Memory B cell (primary cell): ENCODE measurements at regions not wholly inside any gene's neighbourhood (a gene's known extent, or its start where the extent isn't known, plus 50 kb on each side); places are given as distances from the start of the nearest gene placed in this dataset.

Source experiments
- ATAC-seq: fragments of 150-1000 bp; cut with Tn5 transposase; 2 replicates; pipeline ENCODE4 v1.10.0; 2021; ENCODE audit warnings: low read depth, mild to moderate bottlenecking, moderate library complexity
- DNase-seq, 2 donors: peaks; one replicate each; pipeline ENCODE4 v3.0.0; 2022; ENCODE audit warnings: low spot score in 2 of 2
- H3K27ac Mint-ChIP-seq: one replicate; pipeline ENCODE4 v1.8.0; 2022; ENCODE audit warnings: mild to moderate bottlenecking, moderate library complexity, mixed read lengths
- H3K27me3 Mint-ChIP-seq: one replicate; pipeline ENCODE4 v1.8.0; 2022; ENCODE audit warnings: mixed read lengths
- H3K36me3 Mint-ChIP-seq: one replicate; pipeline ENCODE4 v1.8.0; 2022; ENCODE audit warnings: mild to moderate bottlenecking, mixed read lengths
- H3K4me1 Mint-ChIP-seq: one replicate; pipeline ENCODE4 v1.8.0; 2022; ENCODE audit warnings: mixed read lengths
- H3K4me3 Mint-ChIP-seq: one replicate; pipeline ENCODE4 v1.8.0; 2022; ENCODE audit warnings: mild to moderate bottlenecking, moderate library complexity, mixed read lengths
- H3K9me3 Mint-ChIP-seq: one replicate; pipeline ENCODE4 v1.8.0; 2022; ENCODE audit warnings: mixed read lengths

- Mint-ChIP-seq H3K9me3 (no peaks in the 10 kb centered on the region), H3K4me3 (no peak overlapping the region), H3K4me1 (no peaks in the 10 kb centered on the region), H3K27ac (no peak overlapping the region), H3K36me3 (no peaks in the 10 kb centered on the region), H3K27me3 (no peaks in the 10 kb centered on the region)
- DNase-seq, result no peak
- no peak for ATAC-seq
Measured at GRCh38 chr4:138519436-138519835, 277.3 kb upstream of the SLC7A11 start.

- ATAC-seq (no peak), DNase-seq (no peak)
- no peak overlapping the region for H3K27ac Mint-ChIP-seq
- no peaks in the 10 kb centered on the region for H3K9me3 Mint-ChIP-seq
- H3K4me3 Mint-ChIP-seq, result no peak overlapping the region
- no peaks in the 10 kb centered on the region for H3K36me3 Mint-ChIP-seq
- no peaks in the 10 kb centered on the region for H3K4me1 Mint-ChIP-seq
- no peaks in the 10 kb centered on the region for H3K27me3 Mint-ChIP-seq
Measured at GRCh38 chr4:138513535-138513934, 271.4 kb upstream of the SLC7A11 start.

- Mint-ChIP-seq H3K4me1 (no peaks in the 10 kb centered on the region), H3K27me3 (no peaks in the 10 kb centered on the region), H3K9me3 (no peaks in the 10 kb centered on the region), H3K36me3 (no peaks in the 10 kb centered on the region), H3K4me3 (no peak overlapping the region), H3K27ac (no peak overlapping the region)
- DNase-seq (no peak), ATAC-seq (no peak)
Measured at GRCh38 chr4:138512756-138513155, 270.6 kb upstream of the SLC7A11 start.

GRCh38 chr4:138510053-138510452, 267.9 kb upstream of the SLC7A11 start:
- DNase-seq (no peak), ATAC-seq (no peak)
- Mint-ChIP-seq H3K4me1 (no peaks in the 10 kb centered on the region), H3K27ac (no peak overlapping the region), H3K27me3 (no peaks in the 10 kb centered on the region), H3K9me3 (no peaks in the 10 kb centered on the region), H3K36me3 (no peaks in the 10 kb centered on the region), H3K4me3 (no peak overlapping the region)

GRCh38 chr4:138509346-138509745, 267.2 kb upstream of the SLC7A11 start:
- Mint-ChIP-seq H3K9me3 (no peaks in the 10 kb centered on the region), H3K27ac (no peak overlapping the region), H3K4me3 (no peak overlapping the region), H3K4me1 (no peaks in the 10 kb centered on the region), H3K36me3 (no peaks in the 10 kb centered on the region), H3K27me3 (no peaks in the 10 kb centered on the region)
- DNase-seq (no peak), ATAC-seq (no peak)

GRCh38 chr4:138507522-138507921, 265.4 kb upstream of the SLC7A11 start:
- no peak for DNase-seq
- no peaks in the 10 kb centered on the region for H3K4me1 Mint-ChIP-seq

GRCh38 chr4:138501614-138502013, 259.5 kb upstream of the SLC7A11 start:
- H3K4me3 Mint-ChIP-seq, result no peak overlapping the region
- DNase-seq (no peak), ATAC-seq (no peak)
- no peaks in the 10 kb centered on the region for H3K4me1 Mint-ChIP-seq
- H3K27ac Mint-ChIP-seq, result no peak overlapping the region
- H3K27me3 Mint-ChIP-seq, result no peaks in the 10 kb centered on the region
- H3K36me3 Mint-ChIP-seq, result no peaks in the 10 kb centered on the region
- H3K9me3 Mint-ChIP-seq, result peaks cover 8% of the 10 kb centered on the region

More at GRCh38 chr4:138507522-138507921, 265.4 kb upstream of the SLC7A11 start:
- Mint-ChIP-seq H3K27me3 (no peaks in the 10 kb centered on the region), H3K27ac (no peak overlapping the region), H3K4me3 (no peak overlapping the region), H3K36me3 (no peaks in the 10 kb centered on the region), H3K9me3 (no peaks in the 10 kb centered on the region)
- no peak for ATAC-seq

- DNase-seq (no peak), ATAC-seq (no peak)
- no peak overlapping the region for H3K4me3 Mint-ChIP-seq
- no peak overlapping the region for H3K27ac Mint-ChIP-seq
- no peaks in the 10 kb centered on the region for H3K36me3 Mint-ChIP-seq
- peaks cover 8% of the 10 kb centered on the region for H3K9me3 Mint-ChIP-seq
- H3K4me1 Mint-ChIP-seq, result no peaks in the 10 kb centered on the region
- H3K27me3 Mint-ChIP-seq, result no peaks in the 10 kb centered on the region
Measured at GRCh38 chr4:138500869-138501268, 258.7 kb upstream of the SLC7A11 start.

- H3K9me3 Mint-ChIP-seq, result peaks cover 8% of the 10 kb centered on the region
- no peak for ATAC-seq
- H3K36me3 Mint-ChIP-seq, result no peaks in the 10 kb centered on the region
- H3K27ac Mint-ChIP-seq, result no peak overlapping the region
- DNase-seq, result no peak
- H3K27me3 Mint-ChIP-seq, result no peaks in the 10 kb centered on the region
- no peak overlapping the region for H3K4me3 Mint-ChIP-seq
- H3K4me1 Mint-ChIP-seq, result no peaks in the 10 kb centered on the region
Measured at GRCh38 chr4:138499627-138500026, 257.5 kb upstream of the SLC7A11 start.

- Mint-ChIP-seq H3K27me3 (no peaks in the 10 kb centered on the region), H3K36me3 (no peaks in the 10 kb centered on the region), H3K27ac (no peak overlapping the region), H3K4me1 (no peaks in the 10 kb centered on the region), H3K9me3 (peaks cover 6% of the 10 kb centered on the region), H3K4me3 (no peak overlapping the region)
- DNase-seq (no peak), ATAC-seq (no peak)
Measured at GRCh38 chr4:138494931-138495330, 252.8 kb upstream of the SLC7A11 start.

- H3K27ac Mint-ChIP-seq, result no peak overlapping the region
- peaks cover 6% of the 10 kb centered on the region for H3K9me3 Mint-ChIP-seq
- ATAC-seq (no peak), DNase-seq (no peak)
- H3K4me3 Mint-ChIP-seq, result no peak overlapping the region
- no peaks in the 10 kb centered on the region for H3K36me3 Mint-ChIP-seq
- no peaks in the 10 kb centered on the region for H3K27me3 Mint-ChIP-seq
- no peaks in the 10 kb centered on the region for H3K4me1 Mint-ChIP-seq
Measured at GRCh38 chr4:138494116-138494515, 252.0 kb upstream of the SLC7A11 start.

GRCh38 chr4:138492176-138492575, 250.0 kb upstream of the SLC7A11 start:
- DNase-seq, result no peak
- Mint-ChIP-seq H3K9me3 (peaks cover under 1% of the 10 kb centered on the region), H3K4me1 (no peaks in the 10 kb centered on the region), H3K27ac (no peak overlapping the region), H3K36me3 (no peaks in the 10 kb centered on the region), H3K4me3 (no peak overlapping the region), H3K27me3 (no peaks in the 10 kb centered on the region)
- no peak for ATAC-seq

- ATAC-seq (no peak), DNase-seq (no peak)
- no peaks in the 10 kb centered on the region for H3K36me3 Mint-ChIP-seq
- no peaks in the 10 kb centered on the region for H3K4me1 Mint-ChIP-seq
- no peak overlapping the region for H3K4me3 Mint-ChIP-seq
- H3K27ac Mint-ChIP-seq, result no peak overlapping the region
- H3K9me3 Mint-ChIP-seq, result no peaks in the 10 kb centered on the region
- H3K27me3 Mint-ChIP-seq, result peaks cover 2% of the 10 kb centered on the region
Measured at GRCh38 chr4:138488533-138488932, 246.4 kb upstream of the SLC7A11 start.

- no peaks in the 10 kb centered on the region for H3K36me3 Mint-ChIP-seq
- no peaks in the 10 kb centered on the region for H3K9me3 Mint-ChIP-seq
- H3K27me3 Mint-ChIP-seq, result peaks cover 2% of the 10 kb centered on the region
- H3K4me1 Mint-ChIP-seq, result no peaks in the 10 kb centered on the region
- H3K4me3 Mint-ChIP-seq, result no peak overlapping the region
- ATAC-seq (no peak), DNase-seq (no peak)
- no peak overlapping the region for H3K27ac Mint-ChIP-seq
Measured at GRCh38 chr4:138487670-138488069, 245.5 kb upstream of the SLC7A11 start.

GRCh38 chr4:138487230-138487629, 245.1 kb upstream of the SLC7A11 start:
- Mint-ChIP-seq H3K36me3 (no peaks in the 10 kb centered on the region), H3K4me3 (no peak overlapping the region), H3K27me3 (peaks cover 2% of the 10 kb centered on the region), H3K4me1 (no peaks in the 10 kb centered on the region), H3K27ac (no peak overlapping the region), H3K9me3 (no peaks in the 10 kb centered on the region)
- DNase-seq, result no peak
- ATAC-seq, result no peak

- H3K27me3 Mint-ChIP-seq, result peaks cover 2% of the 10 kb centered on the region
- H3K4me1 Mint-ChIP-seq, result no peaks in the 10 kb centered on the region
- ATAC-seq (no peak), DNase-seq (no peak)
- no peaks in the 10 kb centered on the region for H3K9me3 Mint-ChIP-seq
- no peak overlapping the region for H3K27ac Mint-ChIP-seq
- H3K36me3 Mint-ChIP-seq, result no peaks in the 10 kb centered on the region
- H3K4me3 Mint-ChIP-seq, result no peak overlapping the region
Measured at GRCh38 chr4:138485498-138485897, 243.3 kb upstream of the SLC7A11 start.
